ENCODE measurements at regions not wholly inside any gene's neighbourhood (a gene's known extent, or its start where the extent isn't known, plus 50 kb on each side); places are given as distances from the start of the nearest gene placed in this dataset.

GRCh38 chr21:22650226-22650625 lies 1652.0 kb downstream of the NCAM2 start:
- H3K36me3 Mint-ChIP-seq (ENCODE audit: insufficient read depth): no peaks in the 10 kb centered on the region
- no peak for TF ChIP-seq CTCF (IDR thresholded peaks at IDR 0.05; ENCODE audit: unreplicated experiment)
- H3K9me3 Mint-ChIP-seq (ENCODE audit: low read depth): no peaks in the 10 kb centered on the region
- no peak overlapping the region for H3K4me3 Mint-ChIP-seq (ENCODE audit: low read depth)
- no peak overlapping the region for H3K27ac Mint-ChIP-seq
- no peaks in the 10 kb centered on the region for H3K4me1 Mint-ChIP-seq (ENCODE audit: low read depth)
- DNase-seq (ENCODE audit: low spot score, unreplicated experiment): no peak
- H3K27me3 Mint-ChIP-seq: no peaks in the 10 kb centered on the region

GRCh38 chr21:22657781-22658180 lies 1659.6 kb downstream of the NCAM2 start:
- TF ChIP-seq CTCF (IDR thresholded peaks at IDR 0.05; ENCODE audit: unreplicated experiment): no peak
- Mint-ChIP-seq H3K4me3 (ENCODE audit: low read depth) (no peak overlapping the region), H3K4me1 (ENCODE audit: low read depth) (no peaks in the 10 kb centered on the region), H3K27me3 (no peaks in the 10 kb centered on the region), H3K27ac (no peak overlapping the region), H3K9me3 (ENCODE audit: low read depth) (no peaks in the 10 kb centered on the region), H3K36me3 (ENCODE audit: insufficient read depth) (no peaks in the 10 kb centered on the region)
- no peak for DNase-seq (ENCODE audit: low spot score, unreplicated experiment)

GRCh38 chr21:22670148-22670547 lies 1671.9 kb downstream of the NCAM2 start:
- no peak overlapping the region for H3K4me3 Mint-ChIP-seq (ENCODE audit: low read depth)
- no peaks in the 10 kb centered on the region for H3K4me1 Mint-ChIP-seq (ENCODE audit: low read depth)
- no peak overlapping the region for H3K27ac Mint-ChIP-seq
- H3K27me3 Mint-ChIP-seq: no peaks in the 10 kb centered on the region
- no peak for TF ChIP-seq CTCF (IDR thresholded peaks at IDR 0.05; ENCODE audit: unreplicated experiment)
- no peaks in the 10 kb centered on the region for H3K36me3 Mint-ChIP-seq (ENCODE audit: insufficient read depth)
- DNase-seq (ENCODE audit: low spot score, unreplicated experiment): no peak
- peaks cover 26% of the 10 kb centered on the region for H3K9me3 Mint-ChIP-seq (ENCODE audit: low read depth)

GRCh38 chr21:22679207-22679606 lies 1681.0 kb downstream of the NCAM2 start:
- no peak for DNase-seq (ENCODE audit: low spot score, unreplicated experiment)
- Mint-ChIP-seq H3K9me3 (ENCODE audit: low read depth) (peaks cover 12% of the 10 kb centered on the region), H3K4me3 (ENCODE audit: low read depth) (no peak overlapping the region), H3K4me1 (ENCODE audit: low read depth) (no peaks in the 10 kb centered on the region), H3K27me3 (no peaks in the 10 kb centered on the region), H3K27ac (no peak overlapping the region), H3K36me3 (ENCODE audit: insufficient read depth) (no peaks in the 10 kb centered on the region)
- TF ChIP-seq CTCF (IDR thresholded peaks at IDR 0.05; ENCODE audit: unreplicated experiment): no peak

GRCh38 chr21:22691658-22692057 lies 1693.4 kb downstream of the NCAM2 start:
- Mint-ChIP-seq H3K36me3 (ENCODE audit: insufficient read depth) (no peaks in the 10 kb centered on the region), H3K4me3 (ENCODE audit: low read depth) (no peak overlapping the region), H3K27me3 (no peaks in the 10 kb centered on the region), H3K27ac (no peak overlapping the region), H3K9me3 (ENCODE audit: low read depth) (peaks cover 42% of the 10 kb centered on the region), H3K4me1 (ENCODE audit: low read depth) (no peaks in the 10 kb centered on the region)
- TF ChIP-seq CTCF (IDR thresholded peaks at IDR 0.05; ENCODE audit: unreplicated experiment): no peak
- DNase-seq (ENCODE audit: low spot score, unreplicated experiment): no peak

All from progenitor cell of endocrine pancreas (in vitro differentiated cells).